ENCODE measurements at regions not wholly inside any gene's neighbourhood (a gene's known extent, or its start where the extent isn't known, plus 50 kb on each side); places are given as distances from the start of the nearest gene placed in this dataset.

DNA sequence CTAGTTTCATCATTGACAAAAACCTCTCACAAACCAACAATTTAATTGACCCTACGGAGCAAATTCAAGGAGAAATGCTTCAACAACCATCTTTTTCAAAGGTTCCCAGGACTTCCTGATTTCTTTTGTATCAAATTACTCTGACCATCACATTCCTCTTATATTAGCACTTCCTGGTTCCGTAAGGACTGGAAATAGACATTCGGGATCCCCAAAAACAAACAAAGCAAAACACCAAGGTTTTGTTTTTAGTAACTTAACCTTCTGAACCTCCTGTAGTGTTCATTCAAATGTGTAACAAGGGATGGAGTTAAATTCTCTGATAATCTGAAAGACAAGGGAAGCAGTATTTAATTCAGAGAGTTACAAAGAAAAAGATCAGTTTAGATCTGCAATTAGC is 387.6 kb upstream of the NRP1 start:
- TF ChIP-seq EP300 (IDR thresholded peaks at IDR 0.05), result no peak
- no peak for TF ChIP-seq POLR2A (IDR thresholded peaks at IDR 0.05)

Data from stomach (tissue), 4 donors.